ENCODE measurements at regions not wholly inside any gene's neighbourhood (a gene's known extent, or its start where the extent isn't known, plus 50 kb on each side); places are given as distances from the start of the nearest gene placed in this dataset.

DNA sequence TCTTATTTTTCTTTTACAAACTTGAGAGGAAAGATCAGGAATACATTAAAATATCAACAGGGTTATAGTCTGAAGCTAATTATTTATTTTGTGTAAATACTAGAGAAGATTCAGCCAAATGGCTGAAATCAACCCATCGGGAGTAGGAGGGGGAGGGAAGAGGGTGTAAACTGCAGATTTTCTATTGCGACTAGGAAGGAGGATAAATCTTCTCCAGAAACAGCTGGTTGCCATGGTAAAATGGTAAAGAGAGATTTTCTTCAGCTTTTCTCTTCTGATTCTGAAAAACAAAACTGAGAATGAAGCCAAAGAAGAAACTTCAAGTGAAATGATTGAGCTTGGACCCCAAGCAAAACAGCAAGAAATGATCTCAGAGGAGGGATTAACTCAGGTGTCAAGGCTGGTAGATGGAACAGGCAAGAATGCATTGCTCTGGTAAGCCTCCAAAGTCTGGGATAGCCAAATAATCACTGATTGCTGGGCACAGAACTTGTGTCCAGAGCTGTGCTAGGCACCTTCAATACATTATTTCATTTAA lies 193.5 kb upstream of the SPTLC3 start:
- Histone ChIP-seq H3K4me1 (replicated peaks in 1 of 4; ENCODE audit: control insufficient read depth in 3 of 4, insufficient read depth in 4 of 4, low read length in 3 of 4) (no peaks in the 10 kb centered on the region), H3K9ac (replicated peaks in 1 of 4; ENCODE audit: extremely low read depth in 1 of 4, low read depth in 3 of 4, low read length in 3 of 4) (no peak overlapping the region), H2BK5ac (ENCODE audit: low read depth, low read length) (no peak overlapping the region), H3K79me1 (ENCODE audit: low read depth, low read length) (no peaks in the 10 kb centered on the region), H2BK15ac (ENCODE audit: low read length) (no peak overlapping the region), H3K23me2 (ENCODE audit: low read depth, low read length) (no peaks in the 10 kb centered on the region), H3K79me2 (ENCODE audit: control insufficient read depth in 1 of 2, insufficient read depth in 2 of 2, low read length in 2 of 2) (no peaks in the 10 kb centered on the region), H2AK5ac (ENCODE audit: low read depth, low read length) (no peak overlapping the region), H2BK20ac (ENCODE audit: low read length) (no peak overlapping the region), H3K14ac (ENCODE audit: insufficient read length) (no peak overlapping the region), H3K27ac (ENCODE audit: low read depth, low read length) (no peak overlapping the region), H3K4me2 (ENCODE audit: insufficient read depth in 1 of 2, low read depth in 2 of 2, low read length in 2 of 2) (no peak overlapping the region), H3K27me3 (replicated peaks in 1 of 4; ENCODE audit: control insufficient read depth in 3 of 4, extremely low read depth in 1 of 4, insufficient read depth in 3 of 4, low read length in 3 of 4) (no peaks in the 10 kb centered on the region), H2AFZ (ENCODE audit: low read length) (0 out of 2 replicates have a peak overlapping the region, but pooled peaks have one; percentile 1), H3K36me3 (ENCODE audit: control insufficient read depth in 2 of 4, insufficient read depth in 4 of 4, low read length in 3 of 4) (no peaks in the 10 kb centered on the region), H4K8ac (ENCODE audit: extremely low read depth, insufficient read depth, low read length) (no peak overlapping the region), H3K18ac (ENCODE audit: extremely low read depth, low read length) (no peak overlapping the region), H3K56ac (replicated peaks; ENCODE audit: insufficient read length, low read depth, low read length) (no peak overlapping the region), H4K91ac (replicated peaks; ENCODE audit: insufficient read length, low read length) (no peak overlapping the region), H3K4ac (replicated peaks; ENCODE audit: insufficient read length, low read depth, low read length) (no peak overlapping the region), H2BK12ac (ENCODE audit: low read depth, low read length) (no peak overlapping the region), H4K20me1 (replicated peaks in 1 of 2; ENCODE audit: control insufficient read depth in 1 of 2, insufficient read depth in 2 of 2, low read length in 2 of 2) (no peaks in the 10 kb centered on the region), H4K5ac (ENCODE audit: insufficient read length, low read depth, low read length) (no peak overlapping the region), H3K4me3 (ENCODE audit: extremely low read depth in 1 of 4, insufficient read depth in 2 of 4, low read depth in 3 of 4, low read length in 4 of 4) (no peak overlapping the region), H3K23ac (ENCODE audit: insufficient read length) (no peak overlapping the region), H2BK120ac (replicated peaks; ENCODE audit: low read depth, low read length) (no peak overlapping the region), H3K9me3 (ENCODE audit: insufficient read depth in 2 of 2, low read depth in 1 of 2, low read length in 1 of 2) (no peaks in the 10 kb centered on the region)
- 96% methylated on average over 2 of the region's 2 CpGs; no CpG with 5 or more reads in 1 of the 2 experiments for WGBS, 2 experiments (ENCODE audit: extremely low coverage in 1 of 2, insufficient coverage in 1 of 2, insufficient read length in 1 of 2, insufficient replicate concordance in 2 of 2, low coverage in 1 of 2, low lambda C conversion rate in 2 of 2, missing lambda C conversion rate in 1 of 2)
- POLR2A ChIA-PET (ENCODE audit: partially characterized antibody), result no interaction called here
- DNase-seq (ENCODE audit: low read depth in 1 of 2, low spot score in 2 of 2) (no peak), FAIRE-seq (no peak)
- CTCF ChIA-PET (ENCODE audit: partially characterized antibody), result interaction anchor here (0.6 to 1.7 kb wide), 6 partner anchors 19 to 155 kb away, joined by 3 to 5 read pairs (median 3); no protein-coding TSS in a partner anchor
- TF ChIP-seq TCF12 (IDR thresholded peaks at IDR 0.05; ENCODE audit: low read depth, low read length), result no peak
- no peak for TF ChIP-seq CBX5 (IDR thresholded peaks at IDR 0.05; ENCODE audit: low read depth, low read length)
- TF ChIP-seq GABPA (IDR thresholded peaks at IDR 0.05; ENCODE audit: borderline replicate concordance, insufficient read depth, low read length), result no peak
- no peak for TF ChIP-seq JUND (IDR thresholded peaks at IDR 0.05; ENCODE audit: low read length)
- no peak for TF ChIP-seq KDM5A (IDR thresholded peaks at IDR 0.05; ENCODE audit: low read length)
- TF ChIP-seq MAFK (IDR thresholded peaks at IDR 0.05; ENCODE audit: low read depth, low read length), result no peak
- TF ChIP-seq SIRT6 (IDR thresholded peaks at IDR 0.05; ENCODE audit: low read length), result no peak
- TF ChIP-seq, protein P1, sequence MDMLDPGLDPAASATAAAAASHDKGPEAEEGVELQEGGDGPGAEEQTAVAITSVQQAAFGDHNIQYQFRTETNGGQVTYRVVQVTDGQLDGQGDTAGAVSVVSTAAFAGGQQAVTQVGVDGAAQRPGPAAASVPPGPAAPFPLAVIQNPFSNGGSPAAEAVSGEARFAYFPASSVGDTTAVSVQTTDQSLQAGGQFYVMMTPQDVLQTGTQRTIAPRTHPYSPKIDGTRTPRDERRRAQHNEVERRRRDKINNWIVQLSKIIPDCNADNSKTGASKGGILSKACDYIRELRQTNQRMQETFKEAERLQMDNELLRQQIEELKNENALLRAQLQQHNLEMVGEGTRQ (IDR thresholded peaks at IDR 0.05; ENCODE audit: low read length), result no peak
- no peak for TF ChIP-seq HDAC2 (IDR thresholded peaks at IDR 0.05; ENCODE audit: borderline replicate concordance in 1 of 2, low read depth in 2 of 2, low read length in 2 of 2)
- TF ChIP-seq HDAC6 (IDR thresholded peaks at IDR 0.05; ENCODE audit: low read depth, low read length), result no peak
- TF ChIP-seq, protein P2, sequence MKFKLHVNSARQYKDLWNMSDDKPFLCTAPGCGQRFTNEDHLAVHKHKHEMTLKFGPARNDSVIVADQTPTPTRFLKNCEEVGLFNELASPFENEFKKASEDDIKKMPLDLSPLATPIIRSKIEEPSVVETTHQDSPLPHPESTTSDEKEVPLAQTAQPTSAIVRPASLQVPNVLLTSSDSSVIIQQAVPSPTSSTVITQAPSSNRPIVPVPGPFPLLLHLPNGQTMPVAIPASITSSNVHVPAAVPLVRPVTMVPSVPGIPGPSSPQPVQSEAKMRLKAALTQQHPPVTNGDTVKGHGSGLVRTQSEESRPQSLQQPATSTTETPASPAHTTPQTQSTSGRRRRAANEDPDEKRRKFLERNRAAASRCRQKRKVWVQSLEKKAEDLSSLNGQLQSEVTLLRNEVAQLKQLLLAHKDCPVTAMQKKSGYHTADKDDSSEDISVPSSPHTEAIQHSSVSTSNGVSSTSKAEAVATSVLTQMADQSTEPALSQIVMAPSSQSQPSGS (IDR thresholded peaks at IDR 0.05; ENCODE audit: low read length), result no peak

Measured in H1 (cell line).